C4-2B (cell line): ENCODE measurements at regions not wholly inside any gene's neighbourhood (a gene's known extent, or its start where the extent isn't known, plus 50 kb on each side); places are given as distances from the start of the nearest gene placed in this dataset.
"Not testable (repeated sequence)": the region's sequence is repeated elsewhere in the genome, so short reads cannot be mapped to it uniquely, and the experiment has no call there.

Experiments used
- ZFX ChIP-seq: fragments of 450-650 bp; IDR thresholded peaks from 2 replicates; pipeline ENCODE4 v1.6.1; 2017
- TF ChIP-seq, protein P1 (sequence below): fragments of 450-650 bp; conservative IDR thresholded peaks from 2 replicates; pipeline ENCODE4 v1.5.1; 2017; ENCODE audit warnings: mild to moderate bottlenecking

- TF ChIP-seq, protein P1, sequence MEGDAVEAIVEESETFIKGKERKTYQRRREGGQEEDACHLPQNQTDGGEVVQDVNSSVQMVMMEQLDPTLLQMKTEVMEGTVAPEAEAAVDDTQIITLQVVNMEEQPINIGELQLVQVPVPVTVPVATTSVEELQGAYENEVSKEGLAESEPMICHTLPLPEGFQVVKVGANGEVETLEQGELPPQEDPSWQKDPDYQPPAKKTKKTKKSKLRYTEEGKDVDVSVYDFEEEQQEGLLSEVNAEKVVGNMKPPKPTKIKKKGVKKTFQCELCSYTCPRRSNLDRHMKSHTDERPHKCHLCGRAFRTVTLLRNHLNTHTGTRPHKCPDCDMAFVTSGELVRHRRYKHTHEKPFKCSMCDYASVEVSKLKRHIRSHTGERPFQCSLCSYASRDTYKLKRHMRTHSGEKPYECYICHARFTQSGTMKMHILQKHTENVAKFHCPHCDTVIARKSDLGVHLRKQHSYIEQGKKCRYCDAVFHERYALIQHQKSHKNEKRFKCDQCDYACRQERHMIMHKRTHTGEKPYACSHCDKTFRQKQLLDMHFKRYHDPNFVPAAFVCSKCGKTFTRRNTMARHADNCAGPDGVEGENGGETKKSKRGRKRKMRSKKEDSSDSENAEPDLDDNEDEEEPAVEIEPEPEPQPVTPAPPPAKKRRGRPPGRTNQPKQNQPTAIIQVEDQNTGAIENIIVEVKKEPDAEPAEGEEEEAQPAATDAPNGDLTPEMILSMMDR, result not testable (repeated sequence)
- TF ChIP-seq ZFX, result not testable (repeated sequence)
Measured at GRCh38 chr5:164533426-164533825, 1028.0 kb downstream of the MAT2B start.
